Kidney epithelial cell (primary cell): ENCODE measurements at regions not wholly inside any gene's neighbourhood (a gene's known extent, or its start where the extent isn't known, plus 50 kb on each side); places are given as distances from the start of the nearest gene placed in this dataset.

Source experiments
- DNase-seq: peaks from one replicate; pipeline ENCODE4 v3.0.0-alpha.2; 2010; ENCODE audit warnings: low read depth
- H3K27me3 ChIP-seq: 2 replicates; pipeline ENCODE4 v1.6.0; 2011; ENCODE audit warnings: low read length; ENCODE audit not compliant: control insufficient read depth, insufficient read depth
- H3K36me3 ChIP-seq: 2 replicates; pipeline ENCODE4 v1.5.1; 2011; ENCODE audit warnings: low read length; ENCODE audit not compliant: control insufficient read depth, insufficient read depth
- H3K4me3 ChIP-seq: 2 replicates; pipeline ENCODE4 v1.5.1; 2011; ENCODE audit warnings: low read depth, mild to moderate bottlenecking, control low read depth, low read length
- TF ChIP-seq, protein P1 (sequence below): IDR thresholded peaks from 2 replicates; pipeline ENCODE4 v1.5.1; 2011; ENCODE audit warnings: mild to moderate bottlenecking, moderate library complexity, low read length, control low read depth, inconsistent platforms; ENCODE audit not compliant: insufficient read depth, poor library complexity, severe bottlenecking

- Histone ChIP-seq H3K4me3 (no peak overlapping the region), H3K36me3 (no peaks in the 10 kb centered on the region), H3K27me3 (no peaks in the 10 kb centered on the region)
- TF ChIP-seq, protein P1, sequence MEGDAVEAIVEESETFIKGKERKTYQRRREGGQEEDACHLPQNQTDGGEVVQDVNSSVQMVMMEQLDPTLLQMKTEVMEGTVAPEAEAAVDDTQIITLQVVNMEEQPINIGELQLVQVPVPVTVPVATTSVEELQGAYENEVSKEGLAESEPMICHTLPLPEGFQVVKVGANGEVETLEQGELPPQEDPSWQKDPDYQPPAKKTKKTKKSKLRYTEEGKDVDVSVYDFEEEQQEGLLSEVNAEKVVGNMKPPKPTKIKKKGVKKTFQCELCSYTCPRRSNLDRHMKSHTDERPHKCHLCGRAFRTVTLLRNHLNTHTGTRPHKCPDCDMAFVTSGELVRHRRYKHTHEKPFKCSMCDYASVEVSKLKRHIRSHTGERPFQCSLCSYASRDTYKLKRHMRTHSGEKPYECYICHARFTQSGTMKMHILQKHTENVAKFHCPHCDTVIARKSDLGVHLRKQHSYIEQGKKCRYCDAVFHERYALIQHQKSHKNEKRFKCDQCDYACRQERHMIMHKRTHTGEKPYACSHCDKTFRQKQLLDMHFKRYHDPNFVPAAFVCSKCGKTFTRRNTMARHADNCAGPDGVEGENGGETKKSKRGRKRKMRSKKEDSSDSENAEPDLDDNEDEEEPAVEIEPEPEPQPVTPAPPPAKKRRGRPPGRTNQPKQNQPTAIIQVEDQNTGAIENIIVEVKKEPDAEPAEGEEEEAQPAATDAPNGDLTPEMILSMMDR = no peak
- no peak for DNase-seq
These were observed 129.9 kb upstream of the B3GAT1 start for GRCh38 chr11:134541951-134542350.

GRCh38 chr11:134541355-134541754, 129.3 kb upstream of the B3GAT1 start:
- no peak overlapping the region for H3K4me3 ChIP-seq
- H3K36me3 ChIP-seq = no peaks in the 10 kb centered on the region
- H3K27me3 ChIP-seq = no peaks in the 10 kb centered on the region
- no peak for DNase-seq
- TF ChIP-seq, protein P1 = no peak

DNA sequence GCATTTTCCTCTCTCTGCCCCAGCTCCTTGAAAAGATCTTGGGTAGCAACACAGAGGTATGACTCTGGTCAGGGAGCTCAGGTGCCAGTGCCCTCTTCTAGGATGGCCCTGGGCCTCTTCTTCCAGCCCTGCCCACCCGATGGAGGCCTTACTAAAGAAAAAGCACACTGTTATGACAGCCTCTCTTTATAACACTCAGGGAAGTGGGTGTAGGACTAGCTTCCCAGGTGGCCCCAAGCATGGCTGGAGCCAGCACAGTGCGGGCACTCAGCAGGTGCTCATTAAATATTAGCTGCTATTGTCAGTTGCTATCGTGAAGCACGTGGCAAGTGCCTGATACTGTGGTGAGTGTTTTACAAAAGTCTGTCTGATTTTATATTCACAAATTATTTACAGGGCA, 127.2 kb upstream of the B3GAT1 start:
- TF ChIP-seq, protein P1 = no peak
- no peak overlapping the region for H3K4me3 ChIP-seq
- no peaks in the 10 kb centered on the region for H3K36me3 ChIP-seq
- DNase-seq = no peak
- H3K27me3 ChIP-seq = no peaks in the 10 kb centered on the region

GRCh38 chr11:134538742-134539141, 126.7 kb upstream of the B3GAT1 start:
- H3K4me3 ChIP-seq = no peak overlapping the region
- DNase-seq = no peak
- H3K27me3 ChIP-seq = no peaks in the 10 kb centered on the region
- H3K36me3 ChIP-seq = no peaks in the 10 kb centered on the region
- TF ChIP-seq, protein P1 = no peak

GRCh38 chr11:134537941-134538340, 125.9 kb upstream of the B3GAT1 start:
- no peak for DNase-seq
- H3K27me3 ChIP-seq = no peaks in the 10 kb centered on the region
- TF ChIP-seq, protein P1 = no peak

GRCh38 chr11:134537296-134537695, 125.3 kb upstream of the B3GAT1 start:
- no peaks in the 10 kb centered on the region for H3K36me3 ChIP-seq
- H3K27me3 ChIP-seq = no peaks in the 10 kb centered on the region
- TF ChIP-seq, protein P1 = no peak
- H3K4me3 ChIP-seq = no peak overlapping the region
- DNase-seq = no peak

More at GRCh38 chr11:134537941-134538340, 125.9 kb upstream of the B3GAT1 start:
- Histone ChIP-seq H3K4me3 (no peak overlapping the region), H3K36me3 (no peaks in the 10 kb centered on the region)
